ENCODE measurements at regions not wholly inside any gene's neighbourhood (a gene's known extent, or its start where the extent isn't known, plus 50 kb on each side); places are given as distances from the start of the nearest gene placed in this dataset.

GRCh38 chr2:217562871-217563480 is 439.8 kb downstream of the TNS1 start:
- in situ Hi-C loops (cut with HindIII; ENCODE audit: low sequenced_read_pairs) = no loop called here
- DNase-seq (ENCODE audit: low spot score) = no peak

GRCh38 chr2:217559084-217559483 is 443.7 kb downstream of the TNS1 start:
- DNase-seq (ENCODE audit: low spot score) = no peak
- in situ Hi-C loops (cut with HindIII; ENCODE audit: low sequenced_read_pairs) = no loop called here

GRCh38 chr2:217555081-217555876 is 447.5 kb downstream of the TNS1 start:
- DNase-seq (ENCODE audit: low spot score) = no peak
- in situ Hi-C loops (cut with HindIII; ENCODE audit: low sequenced_read_pairs) = no loop called here

- no peak for DNase-seq (ENCODE audit: low spot score)
- in situ Hi-C loops (cut with HindIII; ENCODE audit: low sequenced_read_pairs) = no loop called here
Measured at GRCh38 chr2:217553679-217554078, 449.1 kb downstream of the TNS1 start.

GRCh38 chr2:217553202-217553601 is 449.6 kb downstream of the TNS1 start:
- in situ Hi-C loops (cut with HindIII; ENCODE audit: low sequenced_read_pairs) = no loop called here
- no peak for DNase-seq (ENCODE audit: low spot score)

- in situ Hi-C loops (cut with HindIII; ENCODE audit: low sequenced_read_pairs) = no loop called here
- no peak for DNase-seq (ENCODE audit: low spot score)
Measured at GRCh38 chr2:217552081-217552480, 450.7 kb downstream of the TNS1 start.

- DNase-seq (ENCODE audit: low spot score) = no peak
- in situ Hi-C loops (cut with HindIII; ENCODE audit: low sequenced_read_pairs) = no loop called here
Measured at GRCh38 chr2:217551252-217551899, 451.4 kb downstream of the TNS1 start.

GRCh38 chr2:217539126-217539525 is 463.7 kb downstream of the TNS1 start:
- no peak for DNase-seq (ENCODE audit: low spot score)
- in situ Hi-C loops (cut with HindIII; ENCODE audit: low sequenced_read_pairs) = no loop called here

- in situ Hi-C loops (cut with HindIII; ENCODE audit: low sequenced_read_pairs) = no loop called here
- DNase-seq (ENCODE audit: low spot score) = no peak
Measured at GRCh38 chr2:217538719-217539118, 464.1 kb downstream of the TNS1 start.

GRCh38 chr2:217535957-217536708 is 466.7 kb downstream of the TNS1 start:
- in situ Hi-C loops (cut with HindIII; ENCODE audit: low sequenced_read_pairs) = no loop called here
- no peak for DNase-seq (ENCODE audit: low spot score)

GRCh38 chr2:217530392-217531090 is 472.3 kb downstream of the TNS1 start:
- no peak for DNase-seq (ENCODE audit: low spot score)
- in situ Hi-C loops (cut with HindIII; ENCODE audit: low sequenced_read_pairs) = no loop called here

- in situ Hi-C loops (cut with HindIII; ENCODE audit: low sequenced_read_pairs) = no loop called here
- DNase-seq (ENCODE audit: low spot score) = no peak
Measured at GRCh38 chr2:217529271-217529670, 473.5 kb downstream of the TNS1 start.

- no peak for DNase-seq (ENCODE audit: low spot score)
- in situ Hi-C loops (cut with HindIII; ENCODE audit: low sequenced_read_pairs) = no loop called here
Measured at GRCh38 chr2:217527590-217528202, 475.1 kb downstream of the TNS1 start.

GRCh38 chr2:217525076-217525475 is 477.7 kb downstream of the TNS1 start:
- in situ Hi-C loops (cut with HindIII; ENCODE audit: low sequenced_read_pairs) = no loop called here
- DNase-seq (ENCODE audit: low spot score) = no peak

- in situ Hi-C loops (cut with HindIII; ENCODE audit: low sequenced_read_pairs) = loop anchor here (25.0 kb wide), 1 partner anchor 836 kb away; the partner anchor contains the start of gene IGFBP5
Measured at GRCh38 chr2:217523286-217523685, 479.5 kb downstream of the TNS1 start.

GRCh38 chr2:217521820-217522219 is 481.0 kb downstream of the TNS1 start:
- in situ Hi-C loops (cut with HindIII; ENCODE audit: low sequenced_read_pairs) = loop anchor here (25.0 kb wide), 1 partner anchor 835 kb away; the partner anchor contains the start of gene IGFBP5
- no peak for DNase-seq (ENCODE audit: low spot score)

More at GRCh38 chr2:217523286-217523685, 479.5 kb downstream of the TNS1 start:
- no peak for DNase-seq (ENCODE audit: low spot score)

GRCh38 chr2:217520356-217521010 is 482.3 kb downstream of the TNS1 start:
- no peak for DNase-seq (ENCODE audit: low spot score)

GRCh38 chr2:217517402-217517801 is 485.4 kb downstream of the TNS1 start:
- no peak for DNase-seq (ENCODE audit: low spot score)
- in situ Hi-C loops (cut with HindIII; ENCODE audit: low sequenced_read_pairs) = loop anchor here (25.0 kb wide), 1 partner anchor 830 kb away; the partner anchor contains the start of gene IGFBP5

More at GRCh38 chr2:217520356-217521010, 482.3 kb downstream of the TNS1 start:
- in situ Hi-C loops (cut with HindIII; ENCODE audit: low sequenced_read_pairs) = loop anchor here (25.0 kb wide), 1 partner anchor 833 kb away; the partner anchor contains the start of gene IGFBP5

All from G401 (cell line).